Liver (tissue), 3 donors: ENCODE measurements at regions not wholly inside any gene's neighbourhood (a gene's known extent, or its start where the extent isn't known, plus 50 kb on each side); places are given as distances from the start of the nearest gene placed in this dataset.

ENCODE experiments used
- CTCF ChIP-seq: fragments of 150-350 bp; IDR thresholded peaks from 2 replicates; pipeline ENCODE4 v1.5.1; 2017; ENCODE audit warnings: improper control_type of control experiment, low read depth, low read length; ENCODE audit not compliant: missing input control
- RXRA ChIP-seq, 2 donors: IDR thresholded peaks; 2 replicates each; pipeline ENCODE4 v1.6.1; 2017 to 2018; ENCODE audit warnings: antibody characterized with exemption in 2 of 2, mild to moderate bottlenecking in 1 of 2
- donor health status: healthy.
- donor health status: healthy.

GRCh38 chr4:182074810-182075209 lies 168.4 kb upstream of the TENM3 start:
- TF ChIP-seq CTCF: no peak
- TF ChIP-seq RXRA (IDR thresholded peaks at IDR 0.05): no peak
